Keratinocyte (primary cell): ENCODE measurements at regions not wholly inside any gene's neighbourhood (a gene's known extent, or its start where the extent isn't known, plus 50 kb on each side); places are given as distances from the start of the nearest gene placed in this dataset.

Experiments used
- DNase-seq: peaks from one replicate; pipeline ENCODE4 v3.0.0-alpha.2; 2011; ENCODE audit warnings: low read depth, missing footprints, low spot score
- FAIRE-seq: peaks from 2 replicates; lab custom pipeline; 2011; peaks lifted over from hg19 to GRCh38; lab: Jason Lieb, UNC
- H2AFZ ChIP-seq: 2 replicates; pipeline ENCODE4 v1.6.0; 2012; ENCODE audit warnings: low read length, control low read depth, inconsistent platforms; ENCODE audit not compliant: control insufficient read depth
- H3K27ac ChIP-seq: 2 replicates; pipeline ENCODE4 v1.5.1; 2011; ENCODE audit warnings: low read length; ENCODE audit not compliant: control insufficient read depth, insufficient read depth
- H3K27me3 ChIP-seq: 3 replicates; pipeline ENCODE4 v1.6.0; 2011; ENCODE audit warnings: low read length; ENCODE audit not compliant: control insufficient read depth, insufficient read depth; ENCODE audit errors: extremely low read depth
- H3K36me3 ChIP-seq, 2 experiments: 2 replicates in 1 of 2; 3 replicates in 1 of 2; pipeline ENCODE4 v1.5.1; 2011; ENCODE audit warnings: low read length in 2 of 2, mild to moderate bottlenecking in 1 of 2; ENCODE audit not compliant: control insufficient read depth in 2 of 2, insufficient read depth in 2 of 2; ENCODE audit errors: extremely low read depth in 1 of 2
- H3K4me1 ChIP-seq: 3 replicates; pipeline ENCODE4 v1.5.1; 2011; ENCODE audit warnings: low read length; ENCODE audit not compliant: control insufficient read depth, insufficient read depth; ENCODE audit errors: extremely low read depth
- H3K4me2 ChIP-seq: 3 replicates; pipeline ENCODE4 v1.6.0; 2011; ENCODE audit warnings: low read depth, low read length; ENCODE audit not compliant: control insufficient read depth, insufficient read depth; ENCODE audit errors: extremely low read depth
- H3K4me3 ChIP-seq, 3 experiments: fragments of 200-600 bp in 1 of 3; sonication (generic) in 1 of 3; 2 replicates in 2 of 3; 3 replicates in 1 of 3; pipeline ENCODE4 v1.5.1; 2011 to 2016; ENCODE audit warnings: low read length in 3 of 3, mild to moderate bottlenecking in 3 of 3, control low read depth in 2 of 3, inconsistent platforms in 1 of 3, low read depth in 1 of 3, mixed read lengths in 1 of 3, mixed run types in 1 of 3, moderate library complexity in 1 of 3; ENCODE audit not compliant: control insufficient read depth in 2 of 3, insufficient read depth in 2 of 3; ENCODE audit errors: extremely low read depth in 1 of 3
- H3K79me2 ChIP-seq: 2 replicates; pipeline ENCODE4 v1.6.0; 2012; ENCODE audit warnings: low read length; ENCODE audit not compliant: control insufficient read depth, insufficient read depth
- H3K9ac ChIP-seq: 3 replicates; pipeline ENCODE4 v1.6.0; 2011; ENCODE audit warnings: low read length; ENCODE audit not compliant: control insufficient read depth, insufficient read depth; ENCODE audit errors: extremely low read depth
- H3K9me1 ChIP-seq: 3 replicates; pipeline ENCODE4 v1.6.0; 2011; ENCODE audit warnings: low read length; ENCODE audit not compliant: control insufficient read depth, insufficient read depth; ENCODE audit errors: extremely low read depth
- H3K9me3 ChIP-seq: 2 replicates; pipeline ENCODE4 v1.5.1; 2012; ENCODE audit warnings: low read depth, low read length; ENCODE audit not compliant: control insufficient read depth
- H4K20me1 ChIP-seq: 3 replicates; pipeline ENCODE4 v1.6.0; 2011; ENCODE audit warnings: low read length; ENCODE audit not compliant: control insufficient read depth, insufficient read depth; ENCODE audit errors: extremely low read depth
- CTCF ChIP-seq, 3 experiments: IDR thresholded peaks in 1 of 3; conservative IDR thresholded peaks in 1 of 3; optimal IDR thresholded peaks in 1 of 3; 2 replicates in 2 of 3; 3 replicates in 1 of 3; pipeline versions ENCODE3 to v1.5.1; 2011; ENCODE audit warnings: low read length in 3 of 3, mild to moderate bottlenecking in 3 of 3, moderate library complexity in 2 of 3, control low read depth in 1 of 3, inconsistent platforms in 1 of 3; ENCODE audit not compliant: insufficient read depth in 2 of 3; ENCODE audit errors: extremely low read depth in 1 of 3
- EZH2 ChIP-seq: IDR thresholded peaks from one replicate; pipeline ENCODE4 v1.6.1; 2012; ENCODE audit warnings: inconsistent platforms, mild to moderate bottlenecking, low read length, moderate library complexity
- dilution Hi-C: fragments of 300-500 bp; cut with MboI; formaldehyde crosslinking; loops from one replicate; pipeline ENCODE4 v1.7.0; 2020; ENCODE audit warnings: low sequenced_read_pairs; ENCODE audit not compliant: extremely low pct_ligation_motif_present

- dilution Hi-C loops, result no loop called here
- Histone ChIP-seq H3K9ac (no peak overlapping the region), H3K27me3 (no peaks in the 10 kb centered on the region), H4K20me1 (no peaks in the 10 kb centered on the region), H3K4me1 (no peaks in the 10 kb centered on the region), H3K4me3 (no peak overlapping the region), H3K27ac (no peak overlapping the region), H3K9me1 (no peaks in the 10 kb centered on the region), H2AFZ (no peak overlapping the region), H3K9me3 (no peaks in the 10 kb centered on the region), H3K4me2 (no peak overlapping the region), H3K79me2 (no peaks in the 10 kb centered on the region), H3K36me3 (no peaks in the 10 kb centered on the region)
- TF ChIP-seq EZH2, result no peak
- TF ChIP-seq CTCF (optimal IDR thresholded peaks at IDR 0.05 in 1 of 3, IDR thresholded peaks at IDR 0.05 in 1 of 3, conservative IDR thresholded peaks at IDR 0.05 in 1 of 3; ENCODE audit: extremely low read depth in 1 of 3, insufficient read depth in 2 of 3, low read length in 3 of 3), result no peak
- FAIRE-seq (no peak), DNase-seq (no peak)
Observed at GRCh38 chr11:28679795-28680468, 571.7 kb downstream of the METTL15 start.

- dilution Hi-C loops, result no loop called here
- Histone ChIP-seq H3K27ac (no peak overlapping the region), H3K4me1 (peaks cover 7% of the 10 kb centered on the region), H3K4me2 (no peak overlapping the region), H4K20me1 (no peaks in the 10 kb centered on the region), H3K9ac (no peak overlapping the region), H3K36me3 (no peaks in the 10 kb centered on the region), H2AFZ (no peak overlapping the region), H3K27me3 (no peaks in the 10 kb centered on the region), H3K79me2 (no peaks in the 10 kb centered on the region), H3K4me3 (no peak overlapping the region), H3K9me1 (no peaks in the 10 kb centered on the region), H3K9me3 (no peaks in the 10 kb centered on the region)
- TF ChIP-seq CTCF (optimal IDR thresholded peaks at IDR 0.05 in 1 of 3, IDR thresholded peaks at IDR 0.05 in 1 of 3, conservative IDR thresholded peaks at IDR 0.05 in 1 of 3; ENCODE audit: extremely low read depth in 1 of 3, insufficient read depth in 2 of 3, low read length in 3 of 3) (no peak), EZH2 (no peak)
- DNase-seq, result no peak
- no peak for FAIRE-seq
Observed at GRCh38 chr11:28677721-28678120, 569.5 kb downstream of the METTL15 start.
